GM23248 (cell line): ENCODE measurements at regions not wholly inside any gene's neighbourhood (a gene's known extent, or its start where the extent isn't known, plus 50 kb on each side); places are given as distances from the start of the nearest gene placed in this dataset.
A peak's percentile ranks its signal among the peaks of the same experiment; 100 is the strongest.

Experiments
- DNase-seq: peaks from one replicate; pipeline ENCODE4 v3.0.0-alpha.2; 2015
- H2AFZ ChIP-seq: fragments of 200-600 bp; sonication (generic); 2 replicates; pipeline ENCODE4 v1.6.1; 2016; ENCODE audit warnings: antibody characterized with exemption
- H3F3A ChIP-seq: fragments of 200-600 bp; sonication (generic); 2 replicates; pipeline ENCODE4 v1.6.1; 2016; ENCODE audit warnings: mild to moderate bottlenecking, antibody characterized with exemption, mixed run types; ENCODE audit not compliant: insufficient read depth
- H3K27ac ChIP-seq: fragments of 200-600 bp; sonication (generic); 2 replicates; pipeline ENCODE4 v1.5.1; 2016; ENCODE audit warnings: mild to moderate bottlenecking
- H3K27me3 ChIP-seq: fragments of 200-600 bp; sonication (generic); replicated peaks from 2 replicates; pipeline ENCODE4 v1.6.1; 2016; ENCODE audit warnings: mild to moderate bottlenecking; ENCODE audit not compliant: insufficient read depth
- H3K36me3 ChIP-seq: fragments of 200-600 bp; sonication (generic); 2 replicates; pipeline ENCODE4 v1.6.1; 2016; ENCODE audit warnings: low read depth, mild to moderate bottlenecking
- H3K4me1 ChIP-seq: fragments of 200-600 bp; sonication (generic); 2 replicates; pipeline ENCODE4 v1.6.1; 2016; ENCODE audit warnings: mild to moderate bottlenecking; ENCODE audit not compliant: insufficient read depth
- H3K4me2 ChIP-seq: fragments of 200-600 bp; sonication (generic); one replicate; pipeline ENCODE4 v1.6.1; 2016; ENCODE audit warnings: mild to moderate bottlenecking; ENCODE audit not compliant: unreplicated experiment
- H3K4me3 ChIP-seq: fragments of 200-600 bp; sonication (generic); 2 replicates; pipeline ENCODE4 v1.5.1; 2016; ENCODE audit warnings: mild to moderate bottlenecking
- H3K79me2 ChIP-seq: fragments of 200-600 bp; sonication (generic); 2 replicates; pipeline ENCODE4 v1.6.1; 2016; ENCODE audit warnings: mild to moderate bottlenecking; ENCODE audit not compliant: insufficient read depth
- H3K9ac ChIP-seq: fragments of 200-600 bp; sonication (generic); 2 replicates; pipeline ENCODE4 v1.6.1; 2016; ENCODE audit warnings: mild to moderate bottlenecking
- H3K9me2 ChIP-seq: fragments of 200-600 bp; sonication (generic); 2 replicates; pipeline ENCODE4 v1.6.1; 2016; ENCODE audit warnings: mixed run types, mild to moderate bottlenecking, moderate library complexity; ENCODE audit not compliant: insufficient read depth
- H3K9me3 ChIP-seq: fragments of 200-600 bp; sonication (generic); one replicate; pipeline ENCODE4 v1.6.1; 2017; ENCODE audit warnings: low read depth
- H4K20me1 ChIP-seq: fragments of 200-600 bp; sonication (generic); 2 replicates; pipeline ENCODE4 v1.6.0; 2016; ENCODE audit not compliant: insufficient read depth
- EZH2 ChIP-seq: fragments of 200-600 bp; sonication (generic); IDR thresholded peaks from 2 replicates; pipeline ENCODE4 v1.6.1; 2018; ENCODE audit warnings: antibody characterized with exemption, mild to moderate bottlenecking; ENCODE audit not compliant: insufficient read depth, poor library complexity, severe bottlenecking
- EZH2phosphoT487 ChIP-seq: fragments of 200-600 bp; sonication (generic); IDR thresholded peaks from 2 replicates; pipeline ENCODE4 v1.6.1; 2018; ENCODE audit warnings: antibody characterized with exemption, moderate library complexity, mild to moderate bottlenecking, low read depth; ENCODE audit not compliant: insufficient read depth
- WGBS, 2 experiments: methylation state at CpG; one replicate each; pipeline ENCODE4 v1.1.6; 2015 to 2017; ENCODE audit warnings: low lambda C conversion rate in 2 of 2, low coverage in 1 of 2; ENCODE audit errors: missing lambda C conversion rate in 2 of 2; 5-methylcytosine and 5-hydroxymethylcytosine counted together
- in situ Hi-C: fragments of 300-500 bp; cut with MboI; formaldehyde crosslinking; loops from 2 replicates; pipeline ENCODE4 v1.15.0; 2020

- H3K27me3 ChIP-seq, result no peaks in the 10 kb centered on the region
- peaks cover 24% of the 10 kb centered on the region for H3F3A ChIP-seq
- H3K27ac ChIP-seq, result peak overlapping the region; percentile 77
- in situ Hi-C loops, result no loop called here
- no peaks in the 10 kb centered on the region for H3K79me2 ChIP-seq
- H3K36me3 ChIP-seq, result no peaks in the 10 kb centered on the region
- H3K4me3 ChIP-seq, result no peak overlapping the region
- TF ChIP-seq EZH2phosphoT487, result no peak
- no peak for TF ChIP-seq EZH2
- WGBS, 2 experiments, result 88 to 94% methylated on average over 7 of the region's 7 CpGs
- no peaks in the 10 kb centered on the region for H4K20me1 ChIP-seq
- H3K9me3 ChIP-seq, result no peaks in the 10 kb centered on the region
- H3K4me2 ChIP-seq, result peak overlapping the region; percentile 16
- DNase-seq, result peak; percentile 44
- peaks cover 33% of the 10 kb centered on the region for H3K4me1 ChIP-seq
- H2AFZ ChIP-seq, result peak overlapping the region; percentile 13; the same call in 1 of the 2 replicates
- H3K9ac ChIP-seq, result no peak overlapping the region
- H3K9me2 ChIP-seq, result no peaks in the 10 kb centered on the region
Measured at GRCh38 chr5:143471666-143472464, 68.4 kb upstream of the NR3C1 start.

GRCh38 chr5:143471041-143471509, 67.6 kb upstream of the NR3C1 start:
- peak overlapping the region; percentile 77 for H3K27ac ChIP-seq
- peak overlapping the region; percentile 13 for H2AFZ ChIP-seq
- 73 to 75% methylated on average over 1 of the region's 1 CpG for whole genome bisulfite sequencing, 2 experiments

GRCh38 chr5:143470120-143470519, 66.6 kb upstream of the NR3C1 start:
- 91 to 93% methylated on average over 1 of the region's 1 CpG for WGBS, 2 experiments
- H3K9me3 ChIP-seq, result no peaks in the 10 kb centered on the region
- H3K9ac ChIP-seq, result no peak overlapping the region
- no peaks in the 10 kb centered on the region for H3K79me2 ChIP-seq
- H3K27ac ChIP-seq, result peak overlapping the region; percentile 77; the same call in 1 of the 2 replicates
- TF ChIP-seq EZH2phosphoT487, result no peak
- no peak for TF ChIP-seq EZH2
- no peak overlapping the region for H3K4me2 ChIP-seq
- no peaks in the 10 kb centered on the region for H3K36me3 ChIP-seq
- H4K20me1 ChIP-seq, result no peaks in the 10 kb centered on the region
- no peaks in the 10 kb centered on the region for H3K27me3 ChIP-seq
- peaks cover 31% of the 10 kb centered on the region for H3K4me1 ChIP-seq
- no peak overlapping the region for H2AFZ ChIP-seq
- no peaks in the 10 kb centered on the region for H3K9me2 ChIP-seq
- no peak overlapping the region for H3K4me3 ChIP-seq
- in situ Hi-C loops, result no loop called here
- peak; percentile 46 for DNase-seq
- H3F3A ChIP-seq, result peaks cover 24% of the 10 kb centered on the region

More at GRCh38 chr5:143471041-143471509, 67.6 kb upstream of the NR3C1 start:
- Histone ChIP-seq H3K4me2 (peak overlapping the region; percentile 16), H3K9me3 (no peaks in the 10 kb centered on the region), H3K36me3 (no peaks in the 10 kb centered on the region), H3K9ac (no peak overlapping the region), H3K9me2 (no peaks in the 10 kb centered on the region), H3K4me3 (no peak overlapping the region), H4K20me1 (no peaks in the 10 kb centered on the region), H3K4me1 (peaks cover 33% of the 10 kb centered on the region), H3F3A (peaks cover 24% of the 10 kb centered on the region), H3K79me2 (no peaks in the 10 kb centered on the region), H3K27me3 (no peaks in the 10 kb centered on the region)
- in situ Hi-C loops, result no loop called here
- no peak for TF ChIP-seq EZH2
- TF ChIP-seq EZH2phosphoT487, result no peak
- peak; percentile 82 for DNase-seq

- Histone ChIP-seq H3K27me3 (no peaks in the 10 kb centered on the region), H3K4me3 (no peak overlapping the region), H3K27ac (no peak overlapping the region), H3K9ac (no peak overlapping the region), H4K20me1 (no peaks in the 10 kb centered on the region), H3F3A (peaks cover 24% of the 10 kb centered on the region), H3K9me2 (no peaks in the 10 kb centered on the region), H2AFZ (no peak overlapping the region), H3K4me1 (peaks cover 22% of the 10 kb centered on the region), H3K9me3 (no peaks in the 10 kb centered on the region), H3K4me2 (no peak overlapping the region), H3K36me3 (no peaks in the 10 kb centered on the region), H3K79me2 (no peaks in the 10 kb centered on the region)
- no peak for DNase-seq
- in situ Hi-C loops, result no loop called here
- no peak for TF ChIP-seq EZH2
- TF ChIP-seq EZH2phosphoT487, result no peak
- 79 to 81% methylated on average over 2 of the region's 2 CpGs for WGBS, 2 experiments
Measured at GRCh38 chr5:143469125-143469524, 65.6 kb upstream of the NR3C1 start.
